T-cell (primary cell): ENCODE measurements at regions not wholly inside any gene's neighbourhood (a gene's known extent, or its start where the extent isn't known, plus 50 kb on each side); places are given as distances from the start of the nearest gene placed in this dataset.

Experiments
- ATAC-seq, 4 experiments: fragments of 200-7000 bp in 3 of 4; fragments of 150-1000 bp in 1 of 4; cut with Tn5 transposase; replicated peaks in 1 of 4; 1 replicate in 3 of 4; 2 replicates in 1 of 4; pipeline ENCODE4 v1.10.0; 2021; ENCODE audit warnings: moderate library complexity in 3 of 4, mild to moderate bottlenecking in 2 of 4, moderate number of reproducible peaks in 1 of 4
- CTCF ChIA-PET, 2 donors: fragments of 300-600 bp; sonication (Branson Sonifier 250); formaldehyde crosslinking; loops; one replicate each; lab custom pipeline; 2022; ENCODE audit warnings: antibody characterized with exemption in 2 of 2; lab: Charles Lee
- POLR2A ChIA-PET, 2 donors: fragments of 300-600 bp; sonication (Branson Sonifier 250); formaldehyde crosslinking; loops; one replicate each; lab custom pipeline; 2022; ENCODE audit warnings: antibody characterized with exemption in 2 of 2; lab: Charles Lee
- DNase-seq, 35 experiments: peaks; one replicate each; pipeline versions ENCODE4 v3.0.0 to v3.0.0-alpha.2; 2013 to 2023
- H3K27ac ChIP-seq: one replicate; pipeline ENCODE4 v1.5.1; 2013; ENCODE audit warnings: low read length
- H3K27me3 ChIP-seq, 2 experiments: replicated peaks in 1 of 2; 1 replicate in 1 of 2; 2 replicates in 1 of 2; pipeline versions ENCODE4 v1.6.1 to v1.7.0; 2013; ENCODE audit warnings: low read length in 1 of 2, mixed read lengths in 1 of 2; ENCODE audit not compliant: control insufficient read depth in 2 of 2, insufficient read depth in 2 of 2; ENCODE audit errors: extremely low read depth in 1 of 2
- H3K36me3 ChIP-seq, 2 donors: 1 replicate in 1 of 2; 2 replicates in 1 of 2; pipeline versions ENCODE4 v1.6.1 to v1.7.0; 2013; ENCODE audit warnings: low read length in 1 of 2; ENCODE audit not compliant: control insufficient read depth in 2 of 2, insufficient read depth in 1 of 2; ENCODE audit errors: extremely low read depth in 1 of 2
- H3K4me1 ChIP-seq, 2 experiments: 1 replicate in 1 of 2; 2 replicates in 1 of 2; pipeline versions ENCODE4 v1.6.1 to v1.7.0; 2013; ENCODE audit warnings: low read length in 2 of 2, mixed read lengths in 1 of 2; ENCODE audit not compliant: insufficient read depth in 2 of 2, control insufficient read depth in 1 of 2; ENCODE audit errors: extremely low read depth in 1 of 2
- H3K4me3 ChIP-seq, 2 donors: 1 replicate in 1 of 2; 2 replicates in 1 of 2; pipeline versions ENCODE4 v1.5.1 to v1.7.0; 2013; ENCODE audit warnings: mild to moderate bottlenecking in 2 of 2, low read length in 1 of 2, moderate library complexity in 1 of 2; ENCODE audit not compliant: control insufficient read depth in 1 of 2; ENCODE audit errors: extremely low read depth in 1 of 2
- H3K9me3 ChIP-seq: 2 replicates; pipeline ENCODE4 v1.7.0; 2013
- H3K27ac Mint-ChIP-seq, 2 donors: one replicate each; pipeline ENCODE4 v1.8.0; 2020 to 2021; ENCODE audit warnings: mild to moderate bottlenecking in 2 of 2, mixed read lengths in 2 of 2
- H3K27me3 Mint-ChIP-seq, 2 donors: one replicate each; pipeline ENCODE4 v1.8.0; 2021 to 2022; ENCODE audit warnings: mixed read lengths in 2 of 2
- H3K36me3 Mint-ChIP-seq: one replicate; pipeline ENCODE4 v1.8.0; 2021; ENCODE audit warnings: mixed read lengths
- H3K4me1 Mint-ChIP-seq, 3 donors: one replicate each; pipeline ENCODE4 v1.8.0; 2020 to 2022; ENCODE audit warnings: mixed read lengths in 3 of 3, mild to moderate bottlenecking in 1 of 3
- H3K4me3 Mint-ChIP-seq, 3 donors: one replicate each; pipeline ENCODE4 v1.8.0; 2020 to 2022; ENCODE audit warnings: mild to moderate bottlenecking in 3 of 3, mixed read lengths in 3 of 3, moderate library complexity in 3 of 3
- H3K9me3 Mint-ChIP-seq, 3 donors: one replicate each; pipeline ENCODE4 v1.8.0; 2020 to 2022; ENCODE audit warnings: mixed read lengths in 3 of 3
- WGBS: methylation state at CpG from one replicate; pipeline ENCODE4 v1.1.5; 2013; ENCODE audit warnings: missing lambda C conversion rate; ENCODE audit not compliant: insufficient coverage; 5-methylcytosine and 5-hydroxymethylcytosine counted together

DNA sequence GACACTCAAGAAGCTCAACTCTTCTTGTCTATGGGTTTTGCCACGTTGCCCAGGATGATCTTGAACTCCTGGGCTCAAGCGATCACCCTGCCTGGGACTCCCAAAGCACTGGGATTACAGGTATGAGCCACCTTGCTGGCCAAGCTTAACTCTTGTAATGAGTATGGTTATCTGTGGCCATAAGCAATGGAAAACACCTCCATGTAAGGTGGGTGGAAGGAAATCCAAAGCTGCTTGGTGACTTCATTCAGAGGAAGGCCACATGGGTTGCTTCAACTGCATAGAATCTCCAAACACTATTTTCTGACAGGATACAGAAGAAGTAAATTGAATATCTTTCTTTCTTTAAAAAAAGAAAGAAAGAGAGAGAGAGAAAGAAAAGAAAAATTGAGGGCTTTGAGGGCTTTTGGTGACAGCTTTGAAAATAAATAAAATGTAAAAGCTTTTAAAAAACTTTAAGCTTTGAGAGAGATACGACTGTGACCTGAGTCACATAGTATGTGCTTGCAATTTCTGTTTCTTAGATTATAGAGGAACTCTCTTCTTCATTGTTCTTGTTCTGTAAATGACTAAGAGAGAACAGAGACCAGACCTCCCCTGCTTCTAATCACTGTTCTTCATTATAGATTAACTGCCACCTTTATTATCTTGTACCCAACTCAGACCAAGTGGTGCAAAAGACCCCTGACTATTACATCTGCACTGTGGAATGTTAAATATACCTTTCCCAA lies 123.1 kb upstream of the NDUFV2 start:
- ATAC-seq = no peak
- Histone ChIP-seq H3K27ac (no peak overlapping the region), H3K4me1 (no peaks in the 10 kb centered on the region), H3K4me3 (no peak overlapping the region), H3K36me3 (no peaks in the 10 kb centered on the region), H3K9me3 (no peaks in the 10 kb centered on the region), H3K27me3 (no peaks in the 10 kb centered on the region)
- Mint-ChIP-seq H3K27me3 (peaks cover under 1% of the 10 kb centered on the region in 2 donors), H3K4me3 (no peak overlapping the region), H3K27ac (no peak overlapping the region), H3K4me1 (peaks cover 0 to 2% (median 0%) of the 10 kb centered on the region in 3 donors), H3K36me3 (no peaks in the 10 kb centered on the region), H3K9me3 (no peaks in the 10 kb centered on the region)
- CTCF ChIA-PET = interaction anchor here in 1 of 2 donors (1.1 to 1.4 kb wide), 2 partner anchors 8 to 283 kb away, joined by 3 to 5 read pairs; no protein-coding TSS in a partner anchor
- WGBS = 40% methylated on average over 1 of the region's 3 CpGs
- DNase-seq = no peak
- POLR2A ChIA-PET = no interaction called here

DNA sequence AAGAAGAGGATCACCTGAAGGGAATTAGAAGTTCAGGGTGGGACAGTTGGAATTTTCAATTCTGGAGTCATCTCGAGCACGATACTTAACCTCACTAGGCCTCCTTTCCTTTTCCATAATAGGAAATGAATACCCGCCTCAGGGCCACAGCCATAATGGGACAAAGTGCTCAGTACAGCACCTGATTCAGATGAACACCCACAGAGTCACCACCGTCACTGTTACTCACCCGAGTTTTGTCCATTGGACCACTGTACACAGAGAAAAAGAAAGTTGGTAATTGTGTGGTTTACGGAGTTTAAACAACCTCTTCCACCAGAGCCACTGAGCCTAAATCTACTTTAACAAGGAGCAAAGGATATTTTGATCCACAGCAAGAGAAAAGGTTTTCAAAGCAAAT lies 122.0 kb upstream of the NDUFV2 start:
- Mint-ChIP-seq H3K27me3 (peaks cover 0 to 1% of the 10 kb centered on the region in 2 donors), H3K4me1 (peaks cover 0 to 2% (median 0%) of the 10 kb centered on the region in 3 donors), H3K9me3 (no peaks in the 10 kb centered on the region), H3K27ac (no peak overlapping the region), H3K36me3 (no peaks in the 10 kb centered on the region), H3K4me3 (no peak overlapping the region)
- DNase-seq (no peak), ATAC-seq (no peak)
- no peaks in the 10 kb centered on the region for H3K9me3 ChIP-seq
- CTCF ChIA-PET = no interaction called here
- WGBS = no CpG with 5 or more reads among the region's 6 CpGs
- no peaks in the 10 kb centered on the region for H3K27me3 ChIP-seq
- no peaks in the 10 kb centered on the region for H3K4me1 ChIP-seq
- POLR2A ChIA-PET = no interaction called here
- H3K4me3 ChIP-seq = no peak overlapping the region
- H3K27ac ChIP-seq = no peak overlapping the region
- H3K36me3 ChIP-seq = no peaks in the 10 kb centered on the region

DNA sequence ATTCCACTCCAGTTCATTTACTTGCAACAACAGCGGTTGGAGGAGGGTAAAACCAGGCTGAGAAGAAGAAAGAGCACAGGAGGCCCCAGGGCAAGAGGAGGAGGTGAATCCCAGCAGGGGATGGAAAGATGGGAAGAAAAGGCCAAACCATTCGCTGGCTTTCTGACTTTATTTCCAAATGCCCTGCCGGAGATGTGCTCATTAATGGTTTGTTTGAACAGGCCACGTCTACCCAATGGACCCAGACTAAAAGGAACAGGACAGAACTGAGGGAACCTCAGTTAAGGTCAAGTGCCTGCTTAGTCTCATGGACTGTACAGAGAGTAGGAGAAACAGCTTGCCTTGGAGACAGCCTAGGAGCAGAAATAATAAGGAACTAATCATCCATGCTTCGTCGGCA lies 121.6 kb upstream of the NDUFV2 start:
- POLR2A ChIA-PET = no interaction called here
- CTCF ChIA-PET = no interaction called here
- H3K36me3 ChIP-seq = no peaks in the 10 kb centered on the region
- 100% methylated on average over 2 of the region's 6 CpGs for WGBS
- H3K27me3 ChIP-seq = no peaks in the 10 kb centered on the region
- no peak for DNase-seq
- H3K27me3 Mint-ChIP-seq = peaks cover 0 to 1% of the 10 kb centered on the region in 2 donors
- H3K9me3 Mint-ChIP-seq = no peaks in the 10 kb centered on the region
- no peak overlapping the region for H3K27ac Mint-ChIP-seq
- H3K4me1 ChIP-seq = no peaks in the 10 kb centered on the region
- H3K4me3 ChIP-seq = no peak overlapping the region
- no peaks in the 10 kb centered on the region for H3K36me3 Mint-ChIP-seq
- H3K9me3 ChIP-seq = no peaks in the 10 kb centered on the region
- no peak overlapping the region for H3K27ac ChIP-seq
- ATAC-seq = no peak
- peaks cover 0 to 2% (median 0%) of the 10 kb centered on the region in 3 donors for H3K4me1 Mint-ChIP-seq
- no peak overlapping the region for H3K4me3 Mint-ChIP-seq

DNA sequence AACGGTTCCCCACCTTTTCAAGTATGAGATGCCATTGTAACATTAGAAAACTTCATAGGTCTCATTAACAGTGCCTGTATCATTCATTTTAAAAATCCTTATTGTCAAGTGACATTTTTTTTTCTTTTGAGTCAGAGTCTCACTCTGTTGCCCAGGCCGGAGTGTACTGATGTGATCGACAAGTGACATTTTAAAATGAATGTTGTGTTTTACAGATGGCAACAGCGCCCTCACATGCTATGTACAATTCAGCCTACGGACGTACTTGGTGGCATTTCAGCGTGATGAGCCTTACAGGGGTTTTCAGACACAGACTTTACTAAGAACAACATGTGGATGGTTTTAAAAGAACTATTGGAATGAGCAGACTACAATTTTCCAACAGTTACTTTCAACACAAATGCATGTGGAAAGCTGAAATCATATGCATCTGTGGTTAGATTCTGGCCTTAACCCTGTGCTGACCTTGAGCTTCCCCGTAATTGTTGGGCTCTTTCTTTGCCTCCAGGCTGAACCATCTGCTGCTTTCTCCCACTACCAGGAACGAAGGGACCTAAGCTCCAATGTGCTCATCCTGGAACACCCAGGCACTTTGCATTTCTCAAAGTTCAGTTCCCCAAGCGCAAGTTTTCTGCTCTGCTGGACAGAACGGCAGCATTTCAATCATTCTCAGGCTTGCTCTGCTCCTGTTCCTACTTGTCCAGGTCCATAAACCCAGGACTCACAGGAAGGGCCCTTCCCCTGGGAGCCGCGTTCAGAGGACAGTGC lies 119.9 kb upstream of the NDUFV2 start:
- Mint-ChIP-seq H3K9me3 (no peaks in the 10 kb centered on the region), H3K27me3 (peaks cover 1 to 3% of the 10 kb centered on the region in 2 donors), H3K36me3 (no peaks in the 10 kb centered on the region), H3K4me1 (peaks cover 0 to 2% (median 0%) of the 10 kb centered on the region in 3 donors), H3K27ac (no peak overlapping the region), H3K4me3 (no peak overlapping the region)
- Histone ChIP-seq H3K27ac (no peak overlapping the region), H3K27me3 (peaks cover 0 to 4% of the 10 kb centered on the region in 2 experiments), H3K4me3 (no peak overlapping the region), H3K4me1 (no peaks in the 10 kb centered on the region), H3K36me3 (no peaks in the 10 kb centered on the region), H3K9me3 (no peaks in the 10 kb centered on the region)
- POLR2A ChIA-PET = no interaction called here
- 79% methylated on average over 4 of the region's 13 CpGs for WGBS
- ATAC-seq = no peak
- CTCF ChIA-PET = interaction anchor here (0.9 to 2.1 kb wide), 4 partner anchors 286 to 329 kb away, joined by 3 to 8 read pairs (median 4); no protein-coding TSS in a partner anchor
- DNase-seq = peak in 4 of 35 experiments; percentile 2 to 34 (median 8)

DNA sequence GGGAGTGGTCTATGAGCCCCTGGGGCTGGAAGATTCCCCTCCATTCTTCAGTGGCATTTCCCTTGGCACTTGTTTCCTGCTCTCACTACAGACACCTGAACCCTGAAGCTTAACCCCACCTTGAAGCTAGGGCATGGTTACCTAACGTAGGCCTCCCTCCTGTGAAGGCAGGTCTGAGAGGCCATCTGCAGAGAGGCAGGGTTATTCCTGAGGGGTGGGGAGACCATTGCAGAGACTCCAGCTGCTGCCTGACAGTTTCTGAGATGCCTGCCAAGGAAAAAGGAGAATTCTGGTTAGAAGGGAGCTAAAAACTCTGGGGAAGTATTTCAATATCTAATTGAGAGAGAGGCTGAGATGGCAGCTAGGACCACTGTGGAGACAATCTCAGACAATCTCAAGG lies 119.3 kb upstream of the NDUFV2 start:
- no peak for ATAC-seq
- DNase-seq = no peak
- Mint-ChIP-seq H3K9me3 (no peaks in the 10 kb centered on the region), H3K27me3 (peaks cover 1 to 4% of the 10 kb centered on the region in 2 donors), H3K27ac (no peak overlapping the region), H3K4me3 (no peak overlapping the region), H3K4me1 (peaks cover 0 to 2% (median 0%) of the 10 kb centered on the region in 3 donors), H3K36me3 (no peaks in the 10 kb centered on the region)
- H3K36me3 ChIP-seq = no peaks in the 10 kb centered on the region
- no peaks in the 10 kb centered on the region for H3K9me3 ChIP-seq
- WGBS = 43% methylated on average over 1 of the region's 1 CpG
- H3K4me1 ChIP-seq = no peaks in the 10 kb centered on the region
- POLR2A ChIA-PET = no interaction called here
- H3K4me3 ChIP-seq = no peak overlapping the region
- CTCF ChIA-PET = interaction anchor here (0.9 to 2.1 kb wide), 4 partner anchors 287 to 329 kb away, joined by 3 to 8 read pairs (median 4); no protein-coding TSS in a partner anchor
- H3K27me3 ChIP-seq = peaks cover 0 to 4% of the 10 kb centered on the region in 2 experiments
- H3K27ac ChIP-seq = no peak overlapping the region

DNA sequence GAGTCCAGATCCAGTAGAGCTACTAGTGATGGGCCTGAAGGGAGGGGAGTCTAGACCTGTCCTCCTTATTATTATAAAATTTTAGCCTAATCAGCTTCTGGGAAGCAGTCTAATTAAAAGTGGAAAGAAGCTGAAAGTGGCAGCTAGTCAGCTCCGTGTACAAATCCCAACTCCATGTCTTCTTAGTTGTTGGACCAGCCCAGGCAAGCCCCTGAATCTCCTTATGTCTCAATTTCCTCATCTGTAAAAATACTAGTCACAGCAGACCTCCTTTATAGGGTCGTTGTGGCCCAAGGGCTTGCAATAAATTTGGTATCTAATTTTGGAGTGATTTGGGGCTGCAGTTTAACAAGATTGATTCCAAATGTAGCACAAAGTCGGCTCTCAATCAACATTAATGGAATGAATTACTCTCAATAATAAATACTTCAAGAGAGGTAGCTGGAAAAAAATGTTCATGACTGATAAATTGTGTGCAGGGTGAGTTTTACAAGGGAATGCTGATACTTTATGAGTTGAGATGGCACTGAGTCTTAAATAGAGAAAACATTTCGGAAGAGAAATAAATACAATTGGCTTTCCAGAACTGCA lies 118.3 kb upstream of the NDUFV2 start:
- ChIA-PET CTCF (interaction anchor here (0.6 to 2.1 kb wide), 3 partner anchors 145 to 289 kb away, joined by 3 to 8 read pairs (median 3); no protein-coding TSS in a partner anchor), POLR2A (interaction anchor here in 1 of 2 donors (0.7 kb wide), 1 partner anchor 298 kb away, joined by 3 read pairs; no protein-coding TSS in a partner anchor)
- Mint-ChIP-seq H3K9me3 (no peaks in the 10 kb centered on the region), H3K27ac (no peak overlapping the region), H3K4me3 (no peak overlapping the region), H3K36me3 (no peaks in the 10 kb centered on the region), H3K27me3 (peaks cover 4 to 8% of the 10 kb centered on the region in 2 donors), H3K4me1 (no peaks in the 10 kb centered on the region)
- no peaks in the 10 kb centered on the region for H3K9me3 ChIP-seq
- no CpG with 5 or more reads among the region's 4 CpGs for WGBS
- DNase-seq = no peak
- H3K27me3 ChIP-seq = peaks cover 0 to 8% of the 10 kb centered on the region in 2 experiments
- H3K4me1 ChIP-seq = no peaks in the 10 kb centered on the region
- H3K4me3 ChIP-seq = no peak overlapping the region
- ATAC-seq = no peak
- H3K36me3 ChIP-seq = no peaks in the 10 kb centered on the region
- H3K27ac ChIP-seq = no peak overlapping the region
